Spinal cord (tissue), 9 donors: ENCODE measurements at regions not wholly inside any gene's neighbourhood (a gene's known extent, or its start where the extent isn't known, plus 50 kb on each side); places are given as distances from the start of the nearest gene placed in this dataset.

Source experiments
- DNase-seq, 6 donors: peaks; one replicate each; pipeline versions ENCODE4 v3.0.0 to v3.0.0-alpha.2; 2013 to 2015; ENCODE audit warnings: low spot score in 6 of 6, low read depth in 4 of 6
- H3K27ac ChIP-seq: one replicate; pipeline ENCODE4 v1.5.1; 2013; ENCODE audit warnings: low read depth, low read length, control low read depth
- H3K27me3 ChIP-seq: one replicate; pipeline ENCODE4 v1.6.1; 2013; ENCODE audit warnings: low read length; ENCODE audit not compliant: control insufficient read depth, insufficient read depth
- H3K36me3 ChIP-seq: one replicate; pipeline ENCODE4 v1.6.1; 2013; ENCODE audit warnings: low read length; ENCODE audit not compliant: control insufficient read depth, insufficient read depth
- H3K4me1 ChIP-seq: one replicate; pipeline ENCODE4 v1.6.1; 2013; ENCODE audit warnings: low read length; ENCODE audit not compliant: control insufficient read depth, insufficient read depth
- H3K4me3 ChIP-seq: one replicate; pipeline ENCODE4 v1.5.1; 2013; ENCODE audit warnings: low read depth, low read length, control low read depth
- H3K9me3 ChIP-seq: one replicate; pipeline ENCODE4 v1.6.1; 2013; ENCODE audit warnings: low read length; ENCODE audit not compliant: control insufficient read depth, insufficient read depth
- WGBS: methylation state at CpG from one replicate; pipeline ENCODE4 v1.1.5; 2013; ENCODE audit warnings: missing lambda C conversion rate; ENCODE audit not compliant: insufficient coverage; 5-methylcytosine and 5-hydroxymethylcytosine counted together
- donor health status: healthy.

GRCh38 chr22:23405366-23405851 lies 174.7 kb downstream of the IGLL1 start:
- DNase-seq, result no peak

GRCh38 chr22:23404689-23405365 lies 175.3 kb downstream of the IGLL1 start:
- Histone ChIP-seq H3K4me1 (peaks cover 48% of the 10 kb centered on the region), H3K27ac (no peak overlapping the region), H3K36me3 (peaks cover 10% of the 10 kb centered on the region), H3K4me3 (no peak overlapping the region), H3K27me3 (no peaks in the 10 kb centered on the region), H3K9me3 (no peaks in the 10 kb centered on the region)
- 57% methylated on average over 11 of the region's 11 CpGs for WGBS
- peak in 1 of 6 donors; percentile 41 for DNase-seq

More at GRCh38 chr22:23405366-23405851, 174.7 kb downstream of the IGLL1 start:
- WGBS, result 72% methylated on average over 5 of the region's 16 CpGs
- Histone ChIP-seq H3K27ac (no peak overlapping the region), H3K9me3 (no peaks in the 10 kb centered on the region), H3K36me3 (peaks cover 4% of the 10 kb centered on the region), H3K4me3 (no peak overlapping the region), H3K27me3 (no peaks in the 10 kb centered on the region), H3K4me1 (peaks cover 42% of the 10 kb centered on the region)

DNA sequence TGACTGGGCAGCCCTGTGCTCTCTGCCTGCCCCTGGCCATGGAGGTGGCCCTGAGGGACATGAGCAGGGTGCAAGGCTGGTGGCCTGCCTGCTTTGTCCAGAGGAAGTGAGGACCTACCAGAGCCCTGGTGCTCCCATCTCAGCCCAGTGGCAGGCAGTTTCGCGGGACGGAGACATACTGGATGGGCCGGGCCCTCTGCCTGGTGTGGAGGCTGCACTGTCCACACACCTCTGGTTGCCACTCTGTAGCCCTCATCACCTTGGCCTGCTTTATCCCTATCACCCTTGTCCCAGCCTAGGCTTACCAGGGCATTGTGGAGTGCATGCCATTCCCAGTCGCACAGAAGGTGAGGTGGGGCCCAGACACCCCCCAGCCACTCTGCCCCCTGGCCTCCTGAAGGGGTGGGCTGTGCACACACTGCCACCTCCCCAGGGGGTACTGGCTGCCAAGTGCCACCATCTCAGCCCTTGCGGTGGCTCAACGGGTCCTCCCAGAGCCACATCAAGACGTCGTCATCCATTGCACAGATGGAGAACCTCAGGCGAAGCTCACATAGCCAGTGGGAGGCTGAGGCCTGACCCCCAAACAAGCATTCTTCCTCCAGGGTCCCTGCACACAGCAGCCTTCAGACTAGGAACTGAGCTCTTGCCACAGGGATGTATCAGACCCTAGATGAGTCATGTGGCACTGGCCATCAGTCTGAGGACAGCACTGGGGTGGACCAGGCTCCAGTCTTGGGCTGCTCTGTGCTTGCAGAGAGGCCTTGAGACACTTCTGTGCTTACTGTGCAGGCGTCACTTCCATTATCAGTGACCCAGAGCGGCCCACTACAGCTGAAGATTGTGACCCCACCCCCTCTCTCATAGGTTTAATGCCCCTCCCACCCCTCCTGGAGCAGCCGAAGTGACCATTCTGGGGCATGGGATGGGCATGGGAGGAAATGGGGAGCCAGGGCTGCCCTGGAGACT lies 176.1 kb downstream of the IGLL1 start:
- no peak for DNase-seq
- H3K4me3 ChIP-seq, result no peak overlapping the region
- no peak overlapping the region for H3K27ac ChIP-seq
- WGBS, result 96% methylated on average over 10 of the region's 13 CpGs
- peaks cover 56% of the 10 kb centered on the region for H3K4me1 ChIP-seq
- H3K36me3 ChIP-seq, result peaks cover 18% of the 10 kb centered on the region
- H3K9me3 ChIP-seq, result no peaks in the 10 kb centered on the region
- H3K27me3 ChIP-seq, result no peaks in the 10 kb centered on the region

- H3K9me3 ChIP-seq, result no peaks in the 10 kb centered on the region
- H3K4me1 ChIP-seq, result peaks cover 61% of the 10 kb centered on the region
- 100% methylated on average over 5 of the region's 11 CpGs for WGBS
- H3K27ac ChIP-seq, result peak overlapping the region; percentile 25
- peak overlapping the region; percentile 18 for H3K4me3 ChIP-seq
- no peaks in the 10 kb centered on the region for H3K27me3 ChIP-seq
- no peak for DNase-seq
- peaks cover 26% of the 10 kb centered on the region for H3K36me3 ChIP-seq
Measured at GRCh38 chr22:23403152-23403719, 176.9 kb downstream of the IGLL1 start.

- H3K36me3 ChIP-seq, result peaks cover 33% of the 10 kb centered on the region
- H3K4me1 ChIP-seq, result peaks cover 58% of the 10 kb centered on the region
- peak overlapping the region; percentile 35 for H3K4me3 ChIP-seq
- peak in 3 of 6 donors; percentile 7 to 92 (median 89) for DNase-seq
- peak overlapping the region; percentile 52 for H3K27ac ChIP-seq
- no peaks in the 10 kb centered on the region for H3K27me3 ChIP-seq
- 4% methylated on average over 82 of the region's 82 CpGs for WGBS
- H3K9me3 ChIP-seq, result no peaks in the 10 kb centered on the region
Measured at GRCh38 chr22:23402275-23403151, 177.6 kb downstream of the IGLL1 start.

- DNase-seq, result peak in 1 of 6 donors; percentile 2
- peak overlapping the region; percentile 35 for H3K4me3 ChIP-seq
- peaks cover 58% of the 10 kb centered on the region for H3K4me1 ChIP-seq
- no peaks in the 10 kb centered on the region for H3K27me3 ChIP-seq
- no peaks in the 10 kb centered on the region for H3K9me3 ChIP-seq
- peak overlapping the region; percentile 52 for H3K27ac ChIP-seq
- WGBS, result 31% methylated on average over 11 of the region's 14 CpGs
- peaks cover 39% of the 10 kb centered on the region for H3K36me3 ChIP-seq
Measured at GRCh38 chr22:23401910-23402274, 178.2 kb downstream of the IGLL1 start.

- peaks cover 58% of the 10 kb centered on the region for H3K4me1 ChIP-seq
- H3K36me3 ChIP-seq, result peaks cover 45% of the 10 kb centered on the region
- H3K27ac ChIP-seq, result no peak overlapping the region
- no peak overlapping the region for H3K4me3 ChIP-seq
- WGBS, result 84% methylated on average over 16 of the region's 20 CpGs
- H3K9me3 ChIP-seq, result no peaks in the 10 kb centered on the region
- H3K27me3 ChIP-seq, result no peaks in the 10 kb centered on the region
- DNase-seq, result peak in 1 of 6 donors; percentile 21
Measured at GRCh38 chr22:23401111-23401909, 178.8 kb downstream of the IGLL1 start.

DNA sequence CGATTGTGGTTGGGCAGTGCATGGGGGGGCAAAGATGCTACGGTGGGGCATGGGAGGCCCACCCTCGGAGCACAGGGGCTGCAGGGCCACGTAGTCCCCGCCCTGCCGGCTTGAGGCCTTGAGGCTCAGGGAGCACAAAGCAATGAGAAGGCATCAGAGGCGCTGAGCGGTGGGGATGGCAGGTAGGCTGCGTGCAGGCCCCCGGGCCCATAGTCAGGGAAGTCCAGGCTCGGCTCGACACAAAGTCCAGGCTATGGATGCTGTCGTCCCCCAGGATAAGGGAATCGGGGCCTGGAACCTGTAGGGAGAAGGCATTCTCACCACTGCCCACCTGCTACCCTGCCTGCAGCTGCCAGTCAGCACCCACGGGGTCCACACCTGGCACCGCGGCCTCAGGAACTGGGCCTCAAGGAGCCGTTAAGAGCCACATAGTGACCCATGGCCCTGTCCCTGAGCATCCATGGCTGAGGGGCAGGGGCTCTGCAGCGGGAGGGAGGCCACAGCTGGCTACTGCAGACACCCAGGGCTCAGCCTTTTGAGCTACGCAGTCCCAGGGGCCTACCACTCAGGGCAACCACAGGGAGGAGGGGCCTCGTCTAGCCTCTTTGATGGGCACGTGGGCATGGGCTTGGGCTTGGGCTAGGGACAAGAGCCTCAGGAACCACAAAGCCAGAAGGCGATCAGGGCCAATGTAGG lies 179.7 kb downstream of the IGLL1 start:
- no peak for DNase-seq
- H3K9me3 ChIP-seq, result no peaks in the 10 kb centered on the region
- no peaks in the 10 kb centered on the region for H3K27me3 ChIP-seq

More for the DNA sequence above, 179.7 kb downstream of the IGLL1 start:
- Histone ChIP-seq H3K4me3 (no peak overlapping the region), H3K4me1 (peaks cover 55% of the 10 kb centered on the region), H3K36me3 (peaks cover 54% of the 10 kb centered on the region), H3K27ac (no peak overlapping the region)
- WGBS, result 76% methylated on average over 22 of the region's 23 CpGs
